Esophagus muscularis mucosa (tissue), 4 donors: ENCODE measurements at regions not wholly inside any gene's neighbourhood (a gene's known extent, or its start where the extent isn't known, plus 50 kb on each side); places are given as distances from the start of the nearest gene placed in this dataset.

Experiments used
- EP300 ChIP-seq: sonication (generic); formaldehyde crosslinking; IDR thresholded peaks from one replicate; pipeline ENCODE4 v1.6.1; 2017; ENCODE audit warnings: antibody characterized with exemption
- POLR2A ChIP-seq: fragments of 450-650 bp; IDR thresholded peaks from one replicate; pipeline ENCODE4 v1.6.1; 2017; ENCODE audit warnings: antibody characterized with exemption, moderate library complexity, mild to moderate bottlenecking, low read depth
- TF ChIP-seq, protein P1 (sequence below), 3 experiments: fragments of 200-600 bp in 2 of 3; fragments of 450-650 bp in 1 of 3; sonication (generic) in 2 of 3; IDR thresholded peaks; one replicate each; pipeline ENCODE4 v1.5.1; 2017 to 2019; ENCODE audit warnings: antibody characterized with exemption in 3 of 3, mild to moderate bottlenecking in 2 of 3, moderate library complexity in 1 of 3

DNA sequence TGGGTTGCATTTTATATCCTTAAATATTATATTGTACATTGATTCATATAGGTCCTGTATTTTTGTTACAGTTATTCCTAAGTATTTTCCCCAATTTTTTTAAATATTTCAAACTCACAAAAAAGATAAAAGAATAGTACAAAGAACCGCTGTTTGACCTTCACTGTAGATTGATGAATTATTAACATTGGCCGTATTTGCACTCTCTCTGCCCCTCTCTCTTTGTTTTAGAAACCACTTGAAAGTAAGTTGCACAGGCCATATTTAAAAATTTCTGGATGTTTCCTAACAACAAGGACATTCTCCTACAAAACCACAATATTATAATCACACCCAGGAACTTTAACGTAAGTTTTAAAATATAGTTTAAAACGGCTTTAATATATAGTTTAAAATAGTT, 72.0 kb upstream of the DUSP22 start:
- TF ChIP-seq, protein P1, sequence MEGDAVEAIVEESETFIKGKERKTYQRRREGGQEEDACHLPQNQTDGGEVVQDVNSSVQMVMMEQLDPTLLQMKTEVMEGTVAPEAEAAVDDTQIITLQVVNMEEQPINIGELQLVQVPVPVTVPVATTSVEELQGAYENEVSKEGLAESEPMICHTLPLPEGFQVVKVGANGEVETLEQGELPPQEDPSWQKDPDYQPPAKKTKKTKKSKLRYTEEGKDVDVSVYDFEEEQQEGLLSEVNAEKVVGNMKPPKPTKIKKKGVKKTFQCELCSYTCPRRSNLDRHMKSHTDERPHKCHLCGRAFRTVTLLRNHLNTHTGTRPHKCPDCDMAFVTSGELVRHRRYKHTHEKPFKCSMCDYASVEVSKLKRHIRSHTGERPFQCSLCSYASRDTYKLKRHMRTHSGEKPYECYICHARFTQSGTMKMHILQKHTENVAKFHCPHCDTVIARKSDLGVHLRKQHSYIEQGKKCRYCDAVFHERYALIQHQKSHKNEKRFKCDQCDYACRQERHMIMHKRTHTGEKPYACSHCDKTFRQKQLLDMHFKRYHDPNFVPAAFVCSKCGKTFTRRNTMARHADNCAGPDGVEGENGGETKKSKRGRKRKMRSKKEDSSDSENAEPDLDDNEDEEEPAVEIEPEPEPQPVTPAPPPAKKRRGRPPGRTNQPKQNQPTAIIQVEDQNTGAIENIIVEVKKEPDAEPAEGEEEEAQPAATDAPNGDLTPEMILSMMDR (IDR thresholded peaks at IDR 0.05) = no peak
- TF ChIP-seq POLR2A = no peak
- TF ChIP-seq EP300 = no peak
